Stimulated activated CD4-positive, alpha-beta T cell treated with anti-CD3 and anti-CD28 coated beads, Interleukin-2, amount 100 ng/mL, for 4 hours (primary cell): ENCODE measurements at regions not wholly inside any gene's neighbourhood (a gene's known extent, or its start where the extent isn't known, plus 50 kb on each side); places are given as distances from the start of the nearest gene placed in this dataset.
"Not testable (repeated sequence)": the region's sequence is repeated elsewhere in the genome, so short reads cannot be mapped to it uniquely, and the experiment has no call there.

Experiments used
- DNase-seq: peaks from one replicate; pipeline ENCODE4 v3.0.0-alpha.2; 2020; ENCODE audit warnings: low read depth

DNA sequence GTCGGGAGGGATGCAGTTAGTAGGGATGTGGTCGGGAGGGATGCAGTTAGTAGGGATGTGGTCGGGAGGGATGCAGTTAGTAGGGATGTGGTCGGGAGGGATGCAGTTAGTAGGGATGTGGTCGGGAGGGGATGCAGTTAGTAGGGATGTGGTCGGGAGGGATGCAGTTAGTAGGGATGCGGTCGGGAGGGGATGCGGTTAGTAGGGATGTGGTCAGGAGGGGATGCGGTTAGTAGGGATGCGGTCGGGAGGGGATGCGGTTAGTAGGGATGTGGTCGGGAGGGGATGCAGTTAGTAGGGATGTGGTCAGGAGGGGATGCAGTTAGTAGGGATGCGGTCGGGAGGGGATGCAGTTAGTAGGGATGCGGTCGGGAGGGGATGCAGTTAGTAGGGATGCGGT, 96.2 kb downstream of the BDH1 start:
- not testable (repeated sequence) for DNase-seq

DNA sequence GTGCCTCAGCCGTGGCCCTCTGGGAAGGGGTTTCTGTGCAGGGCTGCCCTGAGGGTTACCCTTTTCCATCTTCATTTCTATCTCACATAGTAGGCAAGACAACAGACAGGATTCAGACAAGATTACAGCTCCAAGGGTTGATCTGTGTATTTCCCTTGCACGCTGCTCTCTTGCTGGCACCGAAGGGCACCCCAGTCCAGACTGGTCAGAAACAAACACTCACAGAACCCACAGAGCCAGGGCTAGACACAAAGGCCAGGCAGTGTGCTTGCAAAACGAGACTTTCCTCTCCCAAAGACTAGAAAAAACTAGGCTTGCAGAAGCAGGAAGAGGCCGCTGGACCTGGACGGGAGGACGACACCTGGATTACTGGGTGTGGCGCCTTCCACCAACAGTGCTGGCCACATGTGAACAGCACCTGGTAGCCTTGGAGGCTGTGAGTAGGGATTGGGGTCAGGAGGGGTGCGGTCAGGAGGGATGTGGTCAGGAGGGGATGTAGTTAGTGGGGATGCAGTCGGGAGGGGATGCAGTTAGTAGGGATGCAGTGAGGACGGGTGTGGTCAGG, 96.8 kb downstream of the BDH1 start:
- DNase-seq = no peak

GRCh38 chr3:197458179-197458707, 97.5 kb downstream of the BDH1 start:
- DNase-seq = no peak

DNA sequence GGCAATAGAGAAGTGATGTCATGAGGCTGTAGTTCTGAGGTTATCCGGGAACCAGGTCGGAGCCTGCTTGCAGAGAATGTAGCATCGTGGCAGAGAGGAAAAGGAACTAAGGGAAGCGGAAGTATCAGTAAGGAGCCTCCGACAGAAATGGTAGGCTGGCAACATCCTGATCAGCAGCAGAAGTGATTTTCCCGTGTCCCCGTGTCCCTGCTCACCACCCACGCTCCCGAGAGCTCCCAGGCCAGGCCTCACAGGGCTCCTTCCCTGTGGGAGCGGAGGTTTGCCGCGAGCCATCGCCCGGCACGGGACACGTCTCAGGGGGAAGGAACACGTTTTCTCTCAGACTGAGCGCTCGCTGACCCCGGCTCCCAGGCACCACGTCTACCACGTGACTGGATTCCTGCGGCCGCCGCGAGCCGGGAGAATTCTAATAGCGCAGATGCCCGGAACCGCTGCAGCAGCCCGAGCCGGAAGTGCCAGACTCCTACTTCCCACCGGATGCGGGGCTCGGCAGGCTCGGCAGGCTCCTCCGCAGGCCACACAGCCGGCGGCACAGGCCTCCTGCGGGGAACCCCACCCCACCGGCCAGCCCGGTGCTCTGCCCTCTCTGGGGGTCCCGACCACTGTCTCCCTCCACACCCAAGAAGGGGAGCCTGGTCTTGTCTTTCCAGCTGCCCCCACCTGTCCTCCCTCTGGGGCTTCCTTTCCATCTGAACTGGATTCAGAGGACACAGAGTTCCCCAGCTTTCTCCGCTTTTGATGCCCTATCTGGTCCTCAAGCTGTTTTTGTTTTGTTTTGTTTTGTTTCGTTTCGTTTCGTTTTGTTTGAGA, 99.3 kb downstream of the BDH1 start:
- DNase-seq = peak; percentile 11

DNA sequence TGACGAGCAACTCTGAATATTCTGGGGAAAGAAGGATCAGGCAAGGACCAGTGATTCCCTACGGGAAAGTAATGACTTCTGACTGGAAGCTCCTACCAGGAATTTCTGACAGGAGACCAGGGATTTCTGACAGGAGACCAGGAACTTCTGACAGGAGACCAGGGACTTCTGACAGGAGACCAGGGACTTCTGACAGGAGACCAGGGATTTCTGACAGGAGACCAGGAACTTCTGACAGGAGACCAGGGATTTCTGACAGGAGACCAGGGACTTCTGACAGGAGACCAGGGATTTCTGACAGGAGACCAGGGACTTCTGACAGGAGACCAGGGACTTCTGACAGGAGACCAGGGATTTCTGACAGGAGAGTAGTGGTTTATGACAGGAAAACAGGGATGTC, 100.9 kb downstream of the BDH1 start:
- DNase-seq = not testable (repeated sequence)

DNA sequence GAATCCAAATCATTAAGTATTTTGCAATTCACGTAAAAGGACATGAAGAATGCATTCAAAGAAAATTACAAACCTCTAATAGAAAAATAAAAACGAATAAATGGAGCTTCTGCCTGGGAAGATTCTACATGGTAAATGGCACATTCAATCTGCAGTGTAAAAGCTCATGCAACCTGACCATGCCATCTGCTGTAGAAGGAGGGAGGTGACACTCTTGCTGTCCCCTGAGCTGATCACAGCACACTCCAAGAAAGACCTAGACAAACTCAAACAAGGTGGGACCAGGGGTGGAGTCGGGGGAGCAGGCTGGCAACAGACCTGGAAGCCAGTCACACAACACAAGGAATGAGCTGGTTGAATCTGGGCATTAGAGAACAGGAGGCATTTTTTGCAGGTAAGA, 101.8 kb downstream of the BDH1 start:
- no peak for DNase-seq

DNA sequence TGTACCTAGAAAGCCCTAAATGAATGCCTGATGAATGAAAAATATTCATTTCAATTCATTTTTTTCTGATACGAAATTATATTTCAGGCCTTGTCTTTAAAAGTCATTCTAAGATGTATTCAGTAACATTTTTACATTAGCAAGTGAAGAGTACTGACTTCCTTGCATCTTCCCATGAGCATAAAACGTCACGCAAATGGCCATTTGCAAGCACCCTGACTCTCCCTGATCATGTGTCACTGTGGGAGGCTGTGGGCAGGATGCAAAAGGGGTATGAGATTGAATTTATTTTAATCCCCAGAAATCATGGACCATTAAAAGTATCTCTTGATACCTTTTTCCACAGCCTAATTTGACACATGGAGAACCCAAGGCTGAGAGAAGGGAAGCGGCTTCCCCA, 105.0 kb downstream of the BDH1 start:
- DNase-seq = no peak

- DNase-seq = no peak
Measured at GRCh38 chr3:197450308-197450707, 105.5 kb downstream of the BDH1 start.

- DNase-seq = not testable (repeated sequence)
Measured at GRCh38 chr3:197449181-197449580, 106.6 kb downstream of the BDH1 start.

GRCh38 chr3:197447781-197448180, 108.0 kb downstream of the BDH1 start:
- not testable (repeated sequence) for DNase-seq

DNA sequence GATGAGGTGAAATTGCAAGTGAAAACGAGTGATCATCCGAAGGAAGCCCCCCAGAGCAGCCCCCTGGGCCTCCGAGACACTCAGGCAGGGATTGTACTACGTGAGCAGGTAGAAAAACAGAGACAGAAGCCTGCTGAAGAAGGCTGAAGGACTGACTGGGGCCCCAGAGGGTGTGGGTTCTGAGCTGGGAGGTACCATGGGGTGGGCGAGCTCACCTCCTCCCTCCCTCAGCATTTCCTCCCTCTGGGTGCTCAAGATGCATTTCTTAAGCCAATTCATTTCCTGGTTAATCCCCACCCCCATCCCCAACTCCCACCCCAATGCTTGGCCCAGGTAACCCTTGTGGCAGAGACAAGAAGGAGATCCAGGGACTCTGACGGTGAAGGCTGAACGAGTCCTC, 108.7 kb downstream of the BDH1 start:
- DNase-seq = no peak

DNA sequence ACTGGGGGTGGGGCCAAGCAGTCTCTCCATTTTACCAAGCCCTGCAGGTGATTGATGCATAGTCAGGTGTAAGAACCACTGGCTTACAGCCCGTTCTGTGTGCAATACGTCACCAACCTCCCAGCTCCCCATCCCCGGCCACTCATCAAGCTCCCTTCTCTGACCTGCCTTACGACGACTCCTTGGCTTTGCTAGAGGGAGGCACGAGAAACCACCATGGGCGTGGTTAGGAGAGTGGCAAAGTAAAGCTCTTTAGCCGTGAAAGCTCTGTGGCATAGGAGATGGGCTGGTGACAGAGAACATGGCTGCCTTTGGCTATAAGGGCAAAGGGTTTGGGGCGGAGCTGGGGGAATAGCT, 109.1 kb downstream of the BDH1 start:
- DNase-seq = no peak

GRCh38 chr3:197445896-197446699, 109.7 kb downstream of the BDH1 start:
- DNase-seq = no peak

- no peak for DNase-seq
Measured at GRCh38 chr3:197444793-197445379, 110.9 kb downstream of the BDH1 start.

GRCh38 chr3:197443506-197443905, 112.3 kb downstream of the BDH1 start:
- no peak for DNase-seq

DNA sequence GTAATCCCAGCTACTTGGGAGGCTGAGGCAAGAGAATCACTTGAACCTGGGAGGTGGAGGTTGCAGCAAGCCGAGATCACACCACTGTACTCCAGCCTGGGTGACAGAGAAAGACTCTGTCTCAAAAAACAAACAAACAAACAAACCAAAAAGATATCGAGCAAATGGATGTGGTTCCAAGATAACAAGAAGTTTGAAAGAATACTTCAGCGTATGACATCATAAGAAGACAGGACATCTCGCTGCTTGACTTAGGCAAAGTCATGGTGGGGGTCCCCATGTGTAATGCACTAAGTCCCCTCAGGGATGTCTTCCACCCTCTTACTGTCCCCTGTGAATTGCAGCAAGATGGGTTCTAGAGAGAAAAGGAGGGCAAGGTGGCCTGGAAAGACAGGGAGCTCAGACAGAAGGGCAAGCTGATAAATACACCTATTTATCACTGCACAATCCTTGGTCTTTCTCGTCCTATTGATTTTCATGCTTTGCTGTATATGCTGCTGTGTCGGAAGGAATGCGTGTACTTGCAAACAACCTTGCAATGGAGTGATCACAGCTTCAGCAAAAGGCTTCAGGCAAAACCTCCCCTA, 115.0 kb downstream of the BDH1 start:
- no peak for DNase-seq

- no peak for DNase-seq
Measured at GRCh38 chr3:197438906-197439305, 116.9 kb downstream of the BDH1 start.

GRCh38 chr3:197435426-197435825, 120.3 kb downstream of the BDH1 start:
- DNase-seq = no peak

GRCh38 chr3:197434830-197435229, 120.9 kb downstream of the BDH1 start:
- no peak for DNase-seq

- no peak for DNase-seq
Measured at GRCh38 chr3:197432384-197433127, 123.2 kb downstream of the BDH1 start.

GRCh38 chr3:197431346-197431910, 124.3 kb downstream of the BDH1 start:
- no peak for DNase-seq
